Thoracic aorta (tissue), 2 donors: ENCODE measurements at regions not wholly inside any gene's neighbourhood (a gene's known extent, or its start where the extent isn't known, plus 50 kb on each side); places are given as distances from the start of the nearest gene placed in this dataset.

ENCODE experiments used
- ATAC-seq: fragments of 150-250 bp; one replicate; pipeline ENCODE4 v1.8.0; 2017; ENCODE audit warnings: low read depth; ENCODE audit not compliant: insufficient number of reproducible peaks, low FRiP score
- DNase-seq: peaks from one replicate; pipeline ENCODE4 v3.0.0-alpha.2; 2020; ENCODE audit warnings: low spot score
- H3K27ac ChIP-seq, 2 donors: fragments of 200-600 bp; sonication (generic); 1 replicate in 1 of 2; 2 replicates in 1 of 2; pipeline ENCODE4 v1.5.1; 2016; ENCODE audit warnings: mild to moderate bottlenecking in 2 of 2, moderate library complexity in 2 of 2
- H3K27me3 ChIP-seq: fragments of 200-600 bp; sonication (generic); replicated peaks from 2 replicates; pipeline ENCODE4 v1.6.0; 2016; ENCODE audit warnings: mild to moderate bottlenecking; ENCODE audit not compliant: insufficient read depth
- H3K36me3 ChIP-seq: fragments of 200-600 bp; sonication (generic); one replicate; pipeline ENCODE4 v1.5.1; 2016
- H3K4me1 ChIP-seq, 2 donors: fragments of 200-600 bp; sonication (generic); 1 replicate in 1 of 2; 2 replicates in 1 of 2; pipeline versions ENCODE4 v1.5.1 to v1.6.0; 2016; ENCODE audit warnings: low read depth in 2 of 2, mild to moderate bottlenecking in 1 of 2; ENCODE audit not compliant: control insufficient read depth in 1 of 2
- H3K4me3 ChIP-seq: fragments of 200-600 bp; sonication (generic); 2 replicates; pipeline ENCODE4 v1.5.1; 2016; ENCODE audit warnings: mild to moderate bottlenecking
- H3K9me3 ChIP-seq: fragments of 200-600 bp; sonication (generic); 2 replicates; pipeline ENCODE4 v1.5.1; 2016
- TF ChIP-seq, protein P1 (sequence below): fragments of 200-600 bp; sonication (generic); IDR thresholded peaks from one replicate; pipeline ENCODE4 v1.5.1; 2019; ENCODE audit warnings: antibody characterized with exemption

DNA sequence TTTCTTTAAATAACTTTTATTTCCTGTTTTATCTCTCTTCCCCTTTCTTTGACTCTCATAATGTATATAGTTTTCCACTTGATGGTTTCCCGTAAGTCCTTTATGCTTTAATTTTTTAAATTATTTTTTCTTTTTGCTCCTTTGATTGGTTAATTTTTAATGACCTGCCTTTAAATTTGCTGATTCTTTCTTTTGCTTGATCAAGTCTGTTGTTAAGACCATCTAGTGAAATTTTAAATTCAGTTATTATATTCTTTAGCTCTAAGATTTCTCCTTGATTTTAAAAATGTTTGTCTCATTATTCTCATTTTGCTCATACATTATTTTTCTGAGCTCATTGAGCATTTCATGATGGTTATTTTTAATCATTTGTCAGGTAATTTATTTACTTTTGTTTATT, 718.6 kb downstream of the METTL15 start:
- Histone ChIP-seq H3K4me3 (no peak overlapping the region), H3K27ac (no peak overlapping the region), H3K4me1 (no peaks in the 10 kb centered on the region), H3K36me3 (no peaks in the 10 kb centered on the region), H3K9me3 (no peaks in the 10 kb centered on the region), H3K27me3 (no peaks in the 10 kb centered on the region)
- DNase-seq = no peak
- ATAC-seq = no peak
- TF ChIP-seq, protein P1, sequence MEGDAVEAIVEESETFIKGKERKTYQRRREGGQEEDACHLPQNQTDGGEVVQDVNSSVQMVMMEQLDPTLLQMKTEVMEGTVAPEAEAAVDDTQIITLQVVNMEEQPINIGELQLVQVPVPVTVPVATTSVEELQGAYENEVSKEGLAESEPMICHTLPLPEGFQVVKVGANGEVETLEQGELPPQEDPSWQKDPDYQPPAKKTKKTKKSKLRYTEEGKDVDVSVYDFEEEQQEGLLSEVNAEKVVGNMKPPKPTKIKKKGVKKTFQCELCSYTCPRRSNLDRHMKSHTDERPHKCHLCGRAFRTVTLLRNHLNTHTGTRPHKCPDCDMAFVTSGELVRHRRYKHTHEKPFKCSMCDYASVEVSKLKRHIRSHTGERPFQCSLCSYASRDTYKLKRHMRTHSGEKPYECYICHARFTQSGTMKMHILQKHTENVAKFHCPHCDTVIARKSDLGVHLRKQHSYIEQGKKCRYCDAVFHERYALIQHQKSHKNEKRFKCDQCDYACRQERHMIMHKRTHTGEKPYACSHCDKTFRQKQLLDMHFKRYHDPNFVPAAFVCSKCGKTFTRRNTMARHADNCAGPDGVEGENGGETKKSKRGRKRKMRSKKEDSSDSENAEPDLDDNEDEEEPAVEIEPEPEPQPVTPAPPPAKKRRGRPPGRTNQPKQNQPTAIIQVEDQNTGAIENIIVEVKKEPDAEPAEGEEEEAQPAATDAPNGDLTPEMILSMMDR = no peak

DNA sequence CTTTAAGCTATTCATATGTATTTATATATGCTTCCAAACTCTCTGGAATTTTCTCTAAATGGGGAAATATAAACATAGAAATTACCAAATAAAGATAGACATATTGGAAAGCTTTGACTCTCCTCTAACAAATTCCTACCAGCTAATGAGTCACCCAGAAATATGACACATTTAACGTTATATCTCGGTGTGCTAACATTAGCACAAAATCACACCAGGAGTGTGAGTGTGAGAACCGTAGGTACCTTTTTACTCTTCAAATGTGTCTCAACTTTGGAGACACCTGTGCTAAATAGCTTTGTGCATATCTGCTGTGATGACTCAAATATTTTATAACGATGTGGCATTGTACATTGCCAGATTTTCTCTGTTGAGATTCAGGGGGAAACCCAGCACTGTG, 714.4 kb downstream of the METTL15 start:
- Histone ChIP-seq H3K27me3 (no peaks in the 10 kb centered on the region), H3K27ac (no peak overlapping the region), H3K4me3 (no peak overlapping the region), H3K4me1 (no peaks in the 10 kb centered on the region), H3K36me3 (no peaks in the 10 kb centered on the region), H3K9me3 (no peaks in the 10 kb centered on the region)
- TF ChIP-seq, protein P1 = no peak
- ATAC-seq (no peak), DNase-seq (no peak)

DNA sequence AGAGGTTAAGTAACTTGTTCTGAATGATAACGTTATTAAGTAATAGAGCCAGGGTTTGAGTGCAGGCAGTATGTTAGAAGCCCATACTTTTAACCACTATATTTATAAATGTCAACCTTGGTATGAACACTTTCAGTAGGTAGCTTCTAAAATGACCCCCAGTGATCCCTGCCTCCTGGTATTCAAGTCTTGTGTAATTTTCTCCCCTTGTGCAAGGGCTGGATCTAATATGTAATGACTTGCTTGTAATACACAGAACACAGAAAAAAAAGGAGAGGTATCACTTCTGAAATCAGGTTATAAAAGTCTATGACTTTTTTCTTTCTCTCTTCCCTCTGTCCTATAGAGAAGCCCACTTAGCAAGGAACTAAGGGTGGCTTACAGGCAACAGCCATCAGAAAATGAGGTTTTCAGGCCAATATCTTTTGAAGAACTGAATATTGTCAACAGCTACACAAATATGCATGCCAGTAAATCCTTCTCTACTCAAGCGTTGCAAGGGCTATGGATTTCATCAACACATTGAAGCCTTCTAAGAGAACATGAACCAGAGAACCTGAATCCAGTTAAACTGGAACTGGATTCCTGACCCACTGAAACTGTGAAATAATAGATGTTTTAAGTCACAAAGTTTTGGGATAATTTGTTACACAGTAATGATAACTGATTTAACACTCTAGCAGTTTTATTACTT, 712.3 kb downstream of the METTL15 start:
- Histone ChIP-seq H3K27ac (no peak overlapping the region), H3K9me3 (no peaks in the 10 kb centered on the region), H3K36me3 (no peaks in the 10 kb centered on the region), H3K27me3 (no peaks in the 10 kb centered on the region), H3K4me1 (no peaks in the 10 kb centered on the region), H3K4me3 (no peak overlapping the region)
- DNase-seq = no peak
- no peak for ATAC-seq
- TF ChIP-seq, protein P1 = no peak

DNA sequence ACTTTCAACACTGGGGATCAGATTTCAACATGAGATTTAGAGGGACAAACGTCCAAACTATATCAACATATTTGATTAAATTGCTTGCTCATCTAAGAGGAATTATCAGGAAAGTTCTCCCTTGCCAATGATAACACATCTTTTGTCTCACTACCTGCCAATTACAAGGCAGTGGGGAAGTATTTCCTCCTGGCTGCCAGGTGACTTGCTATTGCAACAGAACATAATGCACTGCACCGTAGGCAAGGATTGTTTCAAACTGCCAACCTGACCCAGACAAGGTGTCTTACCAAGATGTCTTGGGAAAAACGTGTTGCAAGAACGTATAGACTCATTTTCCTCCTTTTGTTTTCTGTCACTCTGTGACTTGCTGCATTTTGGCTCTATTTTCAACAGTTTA, 711.6 kb downstream of the METTL15 start:
- DNase-seq (no peak), ATAC-seq (no peak)
- Histone ChIP-seq H3K27ac (no peak overlapping the region), H3K4me1 (no peaks in the 10 kb centered on the region), H3K36me3 (no peaks in the 10 kb centered on the region), H3K9me3 (no peaks in the 10 kb centered on the region), H3K4me3 (no peak overlapping the region), H3K27me3 (no peaks in the 10 kb centered on the region)
- TF ChIP-seq, protein P1 = no peak

DNA sequence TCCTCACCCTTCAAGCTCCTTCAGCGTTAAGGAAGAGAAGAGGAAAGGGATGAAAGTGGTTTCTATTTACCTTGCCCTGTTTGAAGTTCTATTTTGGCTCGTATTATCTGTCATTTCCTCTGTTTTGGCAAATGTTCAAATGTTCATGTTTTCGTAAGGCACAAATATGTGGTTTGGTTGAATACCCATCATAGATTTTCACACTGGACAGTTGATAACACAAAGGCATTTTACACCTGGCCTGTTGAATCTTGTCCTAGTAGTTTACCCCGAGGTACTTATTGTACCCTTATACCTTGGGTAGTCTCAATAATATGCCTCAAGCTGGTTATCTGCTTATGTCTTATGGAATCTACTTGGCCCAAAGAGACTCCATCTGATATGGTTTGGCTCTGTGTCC, 706.9 kb downstream of the METTL15 start:
- no peaks in the 10 kb centered on the region for H3K27me3 ChIP-seq
- no peak overlapping the region for H3K27ac ChIP-seq
- H3K4me1 ChIP-seq = peaks cover 7 to 14% of the 10 kb centered on the region in 2 donors
- DNase-seq = no peak
- no peak for ATAC-seq
- TF ChIP-seq, protein P1 = no peak
- H3K36me3 ChIP-seq = no peaks in the 10 kb centered on the region
- H3K4me3 ChIP-seq = no peak overlapping the region
- no peaks in the 10 kb centered on the region for H3K9me3 ChIP-seq
